Hematopoietic multipotent progenitor cell treated with erythropoietin and hydrocortisone succinate and interleukin-3 and kit ligand, for 6 days (in vitro differentiated cells): ENCODE measurements at regions not wholly inside any gene's neighbourhood (a gene's known extent, or its start where the extent isn't known, plus 50 kb on each side); places are given as distances from the start of the nearest gene placed in this dataset.
"Not testable (repeated sequence)": the region's sequence is repeated elsewhere in the genome, so short reads cannot be mapped to it uniquely, and the experiment has no call there.

Experiments used
- DNase-seq: peaks from one replicate; pipeline ENCODE4 v3.0.0-alpha.2; 2015

DNA sequence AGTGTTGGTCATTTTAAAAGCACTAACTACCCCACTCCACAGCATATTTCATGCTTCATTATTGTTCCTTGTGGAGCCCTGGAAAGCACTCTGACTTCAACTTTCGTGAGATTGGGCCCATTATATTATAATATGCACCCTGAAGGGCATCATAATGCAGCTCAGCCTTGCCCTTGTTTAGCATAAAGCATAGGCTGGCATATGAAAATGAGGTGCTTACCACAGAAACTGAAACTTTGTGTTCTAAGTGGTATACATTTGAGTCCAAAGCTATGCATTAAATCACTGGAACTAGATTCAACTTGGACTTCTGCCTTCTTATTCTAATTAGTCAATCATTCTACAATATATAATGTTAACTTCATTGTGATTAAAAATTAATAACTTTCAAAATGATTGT is 1027.9 kb downstream of the STIM2 start:
- DNase-seq: no peak

DNA sequence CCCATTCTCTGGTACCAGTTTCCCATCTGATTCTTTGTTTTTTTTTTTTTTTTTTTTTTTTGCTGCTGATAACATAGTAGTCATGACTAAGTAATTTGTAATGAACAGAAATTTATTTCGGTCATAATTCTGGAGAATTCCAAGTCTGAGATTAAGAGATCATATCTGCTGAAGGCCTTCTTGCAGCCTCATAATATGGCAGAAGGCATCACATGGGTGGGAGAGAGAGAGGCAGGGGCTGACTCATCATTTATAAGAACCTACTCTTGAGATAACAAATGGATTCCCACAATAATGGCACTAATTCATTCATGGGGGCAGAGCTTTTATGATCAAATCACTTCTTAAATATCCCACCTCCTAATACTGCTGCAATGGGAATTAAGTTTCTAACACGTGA is 1034.3 kb downstream of the STIM2 start:
- no peak for DNase-seq

DNA sequence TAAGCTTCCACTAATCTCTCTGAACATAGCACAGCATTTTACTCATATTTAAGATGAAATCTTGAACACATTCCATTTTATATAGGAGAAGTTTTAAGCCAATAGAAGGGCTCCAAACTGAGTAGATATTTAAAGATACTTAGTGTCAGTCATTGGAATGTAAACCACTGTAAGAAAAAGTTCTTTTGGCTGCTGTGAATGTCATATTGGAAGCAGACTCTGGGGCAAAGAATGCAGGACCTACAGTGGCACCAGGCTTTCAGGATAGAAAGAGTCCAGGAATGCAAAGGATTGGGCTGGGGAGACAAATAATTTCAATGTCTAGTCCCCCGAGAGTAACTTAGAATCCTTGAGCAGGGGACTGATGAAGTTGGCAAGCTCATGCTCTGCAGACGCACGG is 1047.7 kb downstream of the STIM2 start:
- DNase-seq: no peak

DNA sequence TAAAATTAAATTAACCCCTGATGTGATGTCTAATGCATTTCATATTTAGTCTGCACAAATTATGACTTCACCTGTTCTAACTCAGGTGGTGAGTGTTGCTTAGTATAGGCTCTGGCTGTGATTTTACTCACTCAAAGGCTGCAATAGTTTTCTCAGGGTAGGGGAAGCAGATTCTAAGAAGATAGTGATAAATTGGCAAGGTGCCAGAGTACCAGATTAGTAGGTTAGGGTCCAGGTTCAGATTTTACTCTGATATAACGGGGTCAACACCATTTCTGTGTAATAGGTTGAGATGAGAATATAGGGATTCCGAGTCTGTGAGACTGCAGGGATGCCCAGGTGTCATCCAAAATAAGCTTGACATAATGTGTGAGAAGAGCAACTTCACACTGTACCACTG is 1049.6 kb downstream of the STIM2 start:
- no peak for DNase-seq

DNA sequence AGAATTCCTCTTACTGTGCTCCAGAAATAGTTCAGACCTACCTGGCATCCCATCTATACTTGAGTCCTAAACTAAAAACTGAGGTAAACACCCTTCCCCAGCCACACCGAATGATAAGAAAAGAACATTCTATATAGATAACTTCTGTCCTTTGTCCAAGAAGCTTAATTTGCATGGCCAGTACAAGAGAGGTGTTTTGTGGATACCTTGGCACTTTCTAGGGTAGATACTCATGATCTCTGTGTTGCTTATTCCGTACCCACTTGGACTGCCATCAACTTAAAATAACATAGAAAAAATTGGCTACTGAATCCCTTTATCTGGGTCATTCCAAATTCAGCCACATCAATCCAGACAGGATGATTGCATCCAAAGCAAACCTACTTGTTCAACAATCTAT is 1050.4 kb downstream of the STIM2 start:
- DNase-seq: no peak

DNA sequence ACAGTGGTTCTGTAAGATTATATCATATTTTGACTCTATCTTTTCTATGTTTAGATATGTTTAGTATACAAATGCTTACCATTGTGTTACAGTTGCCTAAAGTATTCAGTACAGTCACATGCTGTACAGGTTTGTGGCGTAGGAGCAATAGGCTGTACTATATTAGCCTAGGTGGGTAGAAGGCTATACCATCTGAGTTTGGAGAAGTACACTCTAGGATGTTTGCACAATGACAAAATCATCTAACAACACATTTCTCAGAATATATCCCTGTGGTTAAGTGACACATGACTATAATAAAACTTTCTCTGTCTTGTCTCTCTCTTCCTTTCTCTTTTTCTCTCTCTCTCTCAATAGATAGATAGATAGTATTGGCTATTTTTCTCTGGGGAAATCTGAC is 1053.1 kb downstream of the STIM2 start:
- no peak for DNase-seq

DNA sequence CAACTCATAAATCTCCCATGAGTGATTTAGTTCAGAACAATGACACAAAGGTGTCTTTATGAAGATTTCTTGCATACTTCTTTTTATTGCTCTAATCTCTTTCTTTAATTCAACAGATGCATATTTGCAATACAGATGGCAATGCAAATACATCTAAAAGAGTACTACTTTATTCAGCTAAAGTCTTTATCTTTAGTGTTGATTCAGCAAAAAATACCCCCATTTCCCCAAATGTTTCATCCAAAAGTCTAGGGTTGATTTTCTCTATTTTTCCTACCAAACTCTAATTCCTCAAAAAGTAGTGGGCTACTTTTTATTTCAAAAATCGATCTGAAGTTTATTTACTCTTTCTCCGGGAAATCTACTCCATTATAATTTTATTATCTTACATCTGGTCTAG is 1055.2 kb downstream of the STIM2 start:
- no peak for DNase-seq

DNA sequence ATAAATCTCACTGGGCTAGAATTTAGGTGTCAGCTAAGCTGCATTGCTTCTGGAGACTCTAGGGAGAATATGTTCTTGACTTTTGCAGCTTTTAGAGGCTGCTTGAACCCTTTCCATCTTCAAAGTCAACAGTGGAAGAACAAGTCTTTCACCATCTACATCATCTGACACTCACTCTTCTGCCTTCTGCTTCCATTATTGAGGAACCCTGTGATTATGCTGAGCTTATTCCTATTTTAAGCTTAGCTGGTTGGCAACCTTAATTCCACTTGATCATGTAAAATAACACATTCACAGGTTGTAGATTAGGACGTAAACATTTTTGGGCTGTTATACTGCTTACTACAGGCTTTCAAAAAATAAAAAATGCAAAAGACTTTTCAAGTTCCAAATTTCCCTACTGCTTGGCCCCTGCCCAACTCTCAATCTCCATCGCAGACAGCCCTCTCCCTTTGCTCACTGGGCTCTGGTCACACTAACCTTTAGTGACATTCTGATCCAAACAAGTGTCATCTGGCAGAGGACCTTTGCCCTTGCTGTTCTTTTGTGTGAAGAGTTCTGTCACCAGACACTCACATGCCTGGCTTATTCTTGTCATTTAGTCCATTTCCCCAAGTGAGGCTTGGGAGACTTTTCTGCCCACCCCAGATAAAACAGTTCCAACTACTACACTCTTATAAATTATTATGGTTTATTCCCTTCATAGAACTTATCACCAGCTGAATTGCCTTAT is 1056.0 kb downstream of the STIM2 start:
- DNase-seq: no peak

DNA sequence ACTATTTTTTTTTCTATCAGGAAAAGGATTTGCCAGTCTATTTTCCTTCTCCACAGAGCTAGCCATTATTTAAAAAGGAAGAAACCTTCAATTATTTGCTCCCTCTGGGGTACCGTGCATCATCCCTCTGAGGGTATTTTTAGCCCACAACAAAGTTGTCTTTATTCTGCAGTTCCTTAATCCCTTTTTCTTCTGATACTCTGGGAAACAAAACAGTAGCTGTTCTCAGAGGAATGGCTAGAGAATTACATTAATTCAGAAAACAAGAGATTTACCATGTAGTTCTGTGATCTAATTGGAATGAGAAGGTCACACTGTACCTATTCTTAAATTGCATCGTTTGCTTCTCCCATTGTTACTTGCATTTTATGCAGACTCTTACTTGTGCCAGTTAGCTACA is 1056.7 kb downstream of the STIM2 start:
- no peak for DNase-seq

DNA sequence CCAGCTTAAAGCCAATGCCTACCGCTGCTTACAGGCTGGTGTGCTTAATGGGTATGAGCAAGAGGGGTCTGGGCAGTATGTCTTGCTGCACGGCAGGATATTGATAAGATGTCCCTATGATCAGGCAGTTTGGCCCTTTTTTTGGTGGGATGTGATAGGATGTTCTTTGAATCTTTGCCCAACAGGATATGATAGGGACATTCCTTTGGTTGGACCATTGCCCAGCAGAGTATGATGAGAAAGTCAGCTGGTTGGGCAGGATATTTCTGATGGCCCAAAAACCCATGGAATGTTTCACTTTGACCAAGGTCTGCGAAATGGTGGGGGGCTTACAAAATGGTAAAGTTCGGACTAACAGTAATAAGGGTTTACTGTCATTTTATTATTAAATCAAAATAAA is 1060.6 kb downstream of the STIM2 start:
- DNase-seq: no peak

DNA sequence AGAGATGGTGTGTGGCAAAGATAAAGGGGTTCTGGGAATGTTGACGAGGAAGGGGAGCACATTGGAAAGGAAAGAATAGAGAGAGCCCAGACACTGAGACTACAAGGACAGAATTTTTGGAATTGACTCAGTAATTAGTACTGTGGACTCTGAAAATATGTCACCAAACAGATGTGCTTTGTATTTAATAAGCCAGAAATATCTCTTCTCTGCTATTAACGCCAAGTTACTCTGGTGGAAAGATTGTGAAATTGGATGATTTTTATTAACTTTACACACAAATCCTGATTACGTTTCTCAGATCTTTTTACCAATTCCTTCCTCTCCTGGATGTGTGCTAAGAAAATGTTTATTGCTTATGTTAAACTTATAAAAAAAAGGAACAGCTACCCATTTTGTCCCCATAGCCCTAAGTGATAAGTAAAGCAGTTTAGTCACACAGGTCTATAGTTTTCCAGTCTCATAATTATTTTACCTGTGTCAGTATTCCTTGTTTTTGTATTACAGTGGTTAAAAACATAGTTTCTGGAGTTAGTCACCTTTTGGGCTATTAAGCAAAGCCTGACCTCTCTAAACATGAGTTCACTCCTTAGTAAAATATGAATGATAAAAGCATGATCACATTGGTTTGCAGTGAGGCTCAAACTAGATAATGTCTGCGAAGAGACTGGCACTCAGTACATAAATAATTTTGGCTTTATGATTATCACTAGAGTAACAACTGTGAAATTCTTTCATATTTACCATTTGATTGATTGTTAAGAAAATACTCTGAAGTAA is 1068.3 kb downstream of the STIM2 start:
- DNase-seq: no peak

DNA sequence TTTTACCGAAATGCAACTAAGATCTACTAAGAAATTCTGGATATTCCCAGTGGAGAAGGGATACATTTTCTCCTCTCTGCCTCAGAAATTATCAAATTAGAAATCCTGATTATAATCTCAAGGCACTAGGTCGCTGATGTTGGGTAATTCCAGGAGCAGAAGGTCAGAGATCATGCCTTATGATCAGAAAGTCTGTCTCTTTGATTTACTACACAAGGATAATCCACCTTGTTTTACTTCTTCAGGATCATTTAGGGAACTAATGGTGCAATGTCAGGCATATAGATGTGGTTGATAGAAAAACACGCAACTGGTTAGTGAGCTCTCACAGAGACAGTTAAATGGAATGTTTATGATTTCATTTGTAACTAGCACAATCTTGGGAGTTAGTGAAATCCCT is 1069.7 kb downstream of the STIM2 start:
- no peak for DNase-seq

DNA sequence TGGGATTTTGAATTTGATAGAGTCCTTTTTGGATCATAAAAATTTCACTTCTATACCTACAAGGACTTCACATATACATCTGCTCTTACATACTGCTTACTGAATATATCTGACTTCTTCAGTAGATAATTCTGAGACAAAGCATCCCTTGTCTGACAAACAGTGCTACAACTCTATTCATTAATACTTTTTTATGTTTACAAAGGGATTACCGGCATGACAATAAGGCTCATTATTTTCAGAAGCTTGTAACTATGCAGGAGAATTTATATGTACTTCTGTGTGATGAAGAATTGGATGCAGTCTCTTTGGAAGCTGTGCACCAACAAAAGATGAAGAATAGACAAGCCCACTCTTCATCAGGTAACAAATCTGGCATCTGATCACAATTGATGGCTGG is 1070.3 kb downstream of the STIM2 start:
- DNase-seq: no peak

DNA sequence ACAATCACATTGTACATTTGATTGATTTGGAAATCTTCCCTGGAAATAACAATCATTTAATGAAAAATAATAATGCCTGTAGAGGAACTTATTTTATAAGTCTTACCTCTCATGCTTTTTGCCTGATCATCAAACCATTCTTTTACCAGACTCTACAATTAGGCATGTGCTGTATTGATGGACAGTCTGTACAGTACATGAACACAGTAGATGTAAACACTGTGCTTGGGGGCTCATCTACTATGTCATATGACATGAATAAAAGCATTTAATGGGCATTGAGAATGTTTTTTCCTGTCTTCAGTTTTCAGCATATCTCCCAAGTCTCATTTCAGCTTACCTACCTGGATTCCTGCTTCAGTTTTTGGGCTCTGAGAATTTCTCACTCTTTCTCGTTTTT is 1070.9 kb downstream of the STIM2 start:
- no peak for DNase-seq

DNA sequence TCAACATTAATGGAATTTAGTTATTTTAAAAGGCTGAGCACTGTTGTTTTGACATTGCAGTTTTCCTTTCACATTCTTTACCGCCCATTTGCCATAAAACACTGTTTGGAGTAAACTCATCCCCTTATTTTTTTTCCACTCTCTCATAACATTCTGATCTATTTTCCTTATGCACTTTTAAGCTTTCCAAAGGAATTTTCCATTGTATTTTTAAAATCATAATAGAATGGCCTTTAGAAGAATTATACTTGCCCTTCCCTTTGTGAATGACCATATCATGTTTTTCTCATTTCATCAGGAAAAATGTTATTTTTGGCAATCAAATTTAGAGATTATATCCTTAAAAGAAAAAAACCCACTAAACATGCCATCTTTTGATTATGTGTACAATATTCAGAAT is 1074.2 kb downstream of the STIM2 start:
- no peak for DNase-seq

DNA sequence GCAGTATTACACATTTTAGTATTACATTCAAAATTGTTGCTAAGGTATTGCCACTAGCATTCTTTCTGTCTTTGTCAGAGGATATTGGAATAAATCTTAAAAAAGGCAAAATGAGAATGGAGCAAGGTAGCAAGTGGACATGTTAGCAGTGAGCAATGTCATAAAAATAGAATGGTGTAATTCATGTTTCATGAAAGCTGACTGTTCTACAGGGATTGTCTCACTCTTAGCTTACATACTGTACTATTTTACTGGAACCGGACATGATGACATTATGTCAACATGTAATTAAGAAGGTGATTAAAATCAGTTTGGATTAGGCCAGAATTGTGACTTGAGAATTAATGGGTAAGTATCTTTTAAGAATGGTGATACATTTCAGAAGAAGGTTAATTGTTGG is 1086.2 kb downstream of the STIM2 start:
- no peak for DNase-seq

DNA sequence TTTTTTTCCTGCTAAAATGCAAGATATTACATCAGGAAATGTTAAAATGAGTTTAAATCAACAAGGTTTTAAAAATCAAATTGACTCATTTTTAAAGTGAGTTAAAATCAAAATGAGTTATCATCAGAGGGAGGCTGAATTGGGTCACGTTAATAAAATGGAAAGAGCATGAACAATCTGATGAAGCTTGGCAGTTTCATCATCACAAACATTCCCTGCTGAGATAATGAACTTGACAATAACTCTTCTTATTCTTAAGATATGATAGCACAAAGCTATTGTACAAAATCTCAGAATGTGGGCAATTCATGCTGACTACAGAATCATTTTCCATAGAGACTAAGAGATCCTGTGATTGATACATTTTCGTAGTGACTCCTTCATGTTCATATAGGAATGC is 1086.7 kb downstream of the STIM2 start:
- DNase-seq: no peak

DNA sequence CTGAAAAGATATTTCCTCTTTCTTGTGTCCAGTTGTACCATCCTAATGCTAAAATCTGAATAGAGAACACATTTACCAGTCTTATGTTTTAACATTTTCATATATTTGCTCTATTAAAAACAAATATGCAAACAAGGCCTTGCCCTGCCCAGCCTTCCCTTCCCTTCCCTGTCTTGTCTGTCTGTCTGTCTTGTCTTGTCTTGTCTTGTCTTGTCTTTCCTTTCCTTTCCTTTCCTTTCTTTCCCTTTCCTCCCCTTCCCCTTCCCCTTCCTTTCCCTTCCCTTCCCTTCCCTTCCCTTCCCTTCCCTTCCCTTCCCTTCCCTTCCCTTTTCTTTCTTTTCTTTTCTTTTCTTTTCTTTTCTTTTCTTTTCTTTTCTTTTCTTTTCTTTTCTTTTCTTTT is 1103.5 kb downstream of the STIM2 start:
- DNase-seq: no peak

DNA sequence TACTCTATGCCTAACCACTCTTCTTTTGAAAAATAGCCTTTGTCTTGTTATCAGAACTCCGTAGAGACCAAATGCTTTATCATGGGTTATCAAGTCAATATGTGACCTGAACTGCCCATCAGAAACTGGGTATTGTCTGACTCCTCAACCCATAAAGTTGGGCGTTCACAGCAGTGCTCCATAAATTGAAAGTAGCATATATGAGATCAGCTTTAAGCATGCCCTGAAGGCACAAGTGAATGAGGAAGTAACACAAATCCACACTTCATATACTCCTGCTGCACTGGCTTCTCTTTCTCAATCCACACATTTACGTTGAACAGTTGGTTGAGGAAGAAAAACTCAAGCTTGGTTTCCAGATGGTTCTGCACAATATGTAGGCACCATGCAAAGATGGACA is 1106.0 kb downstream of the STIM2 start:
- DNase-seq: no peak

DNA sequence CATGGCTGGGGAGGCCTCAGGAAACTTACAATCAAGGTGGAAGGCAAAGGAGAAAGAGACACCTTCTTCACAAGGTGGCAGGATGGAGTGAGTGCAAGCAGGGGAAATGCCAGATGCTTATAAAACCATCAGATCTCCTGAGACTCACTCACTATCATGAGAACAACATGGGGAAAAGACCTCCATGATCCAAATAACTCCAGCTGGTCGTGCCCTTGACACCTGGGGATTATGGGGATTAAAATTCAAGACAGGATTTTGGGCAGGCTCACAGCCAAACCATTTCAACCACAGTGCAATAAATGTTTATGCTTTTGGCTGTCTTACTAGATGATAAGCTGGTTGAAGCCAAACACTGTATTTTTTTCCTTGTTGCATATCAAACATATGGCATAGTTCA is 1112.4 kb downstream of the STIM2 start:
- no peak for DNase-seq

DNA sequence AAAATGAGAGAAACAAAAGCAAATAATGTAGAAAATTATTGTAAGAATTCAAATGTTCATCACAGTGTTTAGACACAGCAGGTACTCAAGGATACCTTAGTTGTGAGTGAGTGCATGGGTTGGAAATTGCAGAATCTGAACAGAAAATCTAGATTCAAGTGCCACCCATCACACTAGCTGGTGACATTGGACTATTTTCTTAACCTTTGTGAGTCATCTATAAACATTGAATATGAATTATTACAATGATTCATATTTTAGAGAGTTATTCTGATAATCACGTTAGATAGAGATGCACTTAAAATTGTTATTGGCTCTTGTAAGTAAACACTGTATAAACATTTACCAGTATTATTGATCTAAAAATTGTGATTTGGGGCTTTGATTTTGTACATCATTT is 1113.1 kb downstream of the STIM2 start:
- no peak for DNase-seq

DNA sequence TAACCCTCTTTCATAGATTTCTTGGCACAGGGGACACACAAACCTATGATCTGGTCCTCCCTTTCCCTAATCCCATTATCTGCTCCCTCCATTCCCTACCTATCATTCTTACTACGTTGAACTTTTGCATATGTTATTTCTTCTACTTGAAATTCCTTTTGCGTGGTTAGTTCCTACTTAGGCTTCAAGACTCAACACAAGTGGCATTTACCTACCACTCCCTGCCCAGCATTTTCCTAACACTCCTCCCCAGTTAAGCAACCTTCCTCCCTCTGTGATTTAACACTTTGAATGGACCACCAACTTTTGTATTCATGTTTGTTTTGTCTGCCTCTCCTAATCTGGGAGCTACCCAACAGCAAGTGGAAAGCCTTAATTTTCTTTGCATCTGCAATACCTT is 1113.7 kb downstream of the STIM2 start:
- no peak for DNase-seq

DNA sequence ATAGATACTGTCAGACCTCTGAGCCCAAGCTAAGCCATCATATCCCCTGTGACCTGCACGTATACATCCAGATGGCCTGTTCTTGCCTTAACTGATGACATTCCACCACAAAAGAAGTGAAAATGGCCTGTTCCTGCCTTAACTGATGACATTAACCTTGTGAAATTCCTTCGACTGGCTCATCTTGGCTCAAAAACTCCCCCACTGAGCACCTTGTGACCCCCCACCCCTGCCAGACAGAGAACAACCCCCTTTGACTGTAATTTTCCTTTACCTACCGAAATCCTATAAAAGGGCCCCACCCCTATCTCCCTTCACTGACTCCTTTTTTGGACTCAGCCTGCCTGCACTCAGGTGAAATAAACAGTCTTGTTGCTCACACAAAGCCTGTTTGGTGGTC is 1114.2 kb downstream of the STIM2 start:
- not testable (repeated sequence) for DNase-seq

DNA sequence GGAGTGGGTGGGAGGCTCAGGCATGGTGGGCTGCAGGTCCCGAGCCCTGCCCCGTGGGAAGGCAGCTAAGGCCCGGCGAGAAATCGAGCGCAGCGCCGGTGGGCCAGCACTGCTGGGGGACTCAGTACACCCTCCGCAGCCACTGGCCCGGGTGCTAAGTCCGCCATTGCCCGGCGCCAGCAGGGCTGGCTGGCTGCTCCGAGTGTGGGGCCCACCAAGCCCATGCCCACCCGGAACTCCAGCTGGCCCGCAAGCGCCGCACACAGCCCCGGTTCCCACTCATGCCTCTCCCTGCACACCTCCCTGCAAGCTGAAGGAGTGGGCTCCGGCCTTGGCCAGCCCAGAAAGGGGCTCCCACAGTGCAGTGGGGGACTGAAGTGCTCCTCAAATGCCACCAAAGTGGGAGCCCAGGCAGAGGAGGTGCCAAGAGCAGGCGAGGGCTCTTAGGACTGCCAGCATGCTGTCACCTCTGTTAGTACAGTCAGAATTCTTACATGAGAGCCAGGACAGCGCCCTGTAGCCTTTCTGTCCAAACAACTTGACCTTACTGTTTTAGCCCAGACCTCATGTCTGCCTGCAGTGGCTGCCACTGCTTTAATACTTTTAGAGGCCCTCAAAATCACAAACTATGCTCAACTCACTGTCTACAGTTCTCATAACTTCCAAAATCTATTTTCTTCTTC is 1117.9 kb downstream of the STIM2 start:
- DNase-seq: not testable (repeated sequence)
